ENCODE measurements at regions not wholly inside any gene's neighbourhood (a gene's known extent, or its start where the extent isn't known, plus 50 kb on each side); places are given as distances from the start of the nearest gene placed in this dataset.
"Not testable (repeated sequence)": the region's sequence is repeated elsewhere in the genome, so short reads cannot be mapped to it uniquely, and the experiment has no call there.

- DNase-seq (ENCODE audit: low read depth) = no peak
- no peak for TF ChIP-seq CTCF (conservative IDR thresholded peaks at IDR 0.05; ENCODE audit: low read depth, low read length)
- H3K4me3 ChIP-seq (ENCODE audit: low read length) = no peak overlapping the region
Measured at GRCh38 chr4:64814616-64815015, 405.4 kb upstream of the TECRL start.

GRCh38 chr4:64807821-64808220 is 398.6 kb upstream of the TECRL start:
- H3K4me3 ChIP-seq (ENCODE audit: low read length) = no peak overlapping the region
- no peak for DNase-seq (ENCODE audit: low read depth)
- TF ChIP-seq CTCF (conservative IDR thresholded peaks at IDR 0.05; ENCODE audit: low read depth, low read length) = no peak

GRCh38 chr4:64799751-64800150 is 390.5 kb upstream of the TECRL start:
- DNase-seq (ENCODE audit: low read depth) = no peak
- H3K4me3 ChIP-seq (ENCODE audit: low read length) = no peak overlapping the region
- TF ChIP-seq CTCF (conservative IDR thresholded peaks at IDR 0.05; ENCODE audit: low read depth, low read length) = no peak

GRCh38 chr4:64798828-64799227 is 389.6 kb upstream of the TECRL start:
- not testable (repeated sequence) for H3K4me3 ChIP-seq (ENCODE audit: low read length); DNase-seq (ENCODE audit: low read depth)

GRCh38 chr4:64796581-64796980 is 387.3 kb upstream of the TECRL start:
- no peak for TF ChIP-seq CTCF (conservative IDR thresholded peaks at IDR 0.05; ENCODE audit: low read depth, low read length)
- no peak overlapping the region for H3K4me3 ChIP-seq (ENCODE audit: low read length)
- no peak for DNase-seq (ENCODE audit: low read depth)

GRCh38 chr4:64784125-64784524 is 374.9 kb upstream of the TECRL start:
- TF ChIP-seq CTCF (conservative IDR thresholded peaks at IDR 0.05; ENCODE audit: low read depth, low read length) = no peak
- H3K4me3 ChIP-seq (ENCODE audit: low read length) = no peak overlapping the region
- DNase-seq (ENCODE audit: low read depth) = peak; percentile 84

GRCh38 chr4:64781737-64782326 is 372.6 kb upstream of the TECRL start:
- no peak overlapping the region for H3K4me3 ChIP-seq (ENCODE audit: low read length)
- TF ChIP-seq CTCF (conservative IDR thresholded peaks at IDR 0.05; ENCODE audit: low read depth, low read length) = peak; percentile 65
- DNase-seq (ENCODE audit: low read depth) = peak; percentile 11

- no peak for TF ChIP-seq CTCF (conservative IDR thresholded peaks at IDR 0.05; ENCODE audit: low read depth, low read length)
- no peak overlapping the region for H3K4me3 ChIP-seq (ENCODE audit: low read length)
- no peak for DNase-seq (ENCODE audit: low read depth)
Measured at GRCh38 chr4:64780664-64781063, 371.4 kb upstream of the TECRL start.
